ENCODE measurements at regions not wholly inside any gene's neighbourhood (a gene's known extent, or its start where the extent isn't known, plus 50 kb on each side); places are given as distances from the start of the nearest gene placed in this dataset.

GRCh38 chr12:38961683-38962082, 56.3 kb upstream of the CPNE8 start:
- Histone ChIP-seq H3K79me2 (replicated peaks; ENCODE audit: insufficient read depth, low read length) (no peaks in the 10 kb centered on the region), H4K20me1 (ENCODE audit: insufficient read depth) (no peaks in the 10 kb centered on the region), H3K27me3 (ENCODE audit: insufficient read depth, low read depth, low read length) (no peaks in the 10 kb centered on the region), H3F3A (ENCODE audit: insufficient read depth, low read length, poor library complexity, severe bottlenecking) (no peaks in the 10 kb centered on the region), H3K9ac (ENCODE audit: low read length) (no peak overlapping the region), H3K4me2 (ENCODE audit: low read length) (no peak overlapping the region), H3K27ac (ENCODE audit: low read length) (no peak overlapping the region), H3K4me3 (ENCODE audit: low read length) (no peak overlapping the region), H3K9me3 (ENCODE audit: low read length) (no peaks in the 10 kb centered on the region), H3K9me2 (ENCODE audit: insufficient read depth, low read length) (no peaks in the 10 kb centered on the region), H3K36me3 (ENCODE audit: insufficient read depth, low read length) (no peaks in the 10 kb centered on the region), H2AFZ (ENCODE audit: low read depth, low read length) (no peak overlapping the region)
- TF ChIP-seq POLR2AphosphoS5 (IDR thresholded peaks at IDR 0.05) (no peak), REST (IDR thresholded peaks at IDR 0.05; ENCODE audit: borderline replicate concordance) (no peak), CTCF (IDR thresholded peaks at IDR 0.05; ENCODE audit: poor library complexity, severe bottlenecking) (no peak), RAD21 (conservative IDR thresholded peaks at IDR 0.05) (no peak), EP300 (conservative IDR thresholded peaks at IDR 0.05; ENCODE audit: poor library complexity, severe bottlenecking) (no peak), EZH2 (IDR thresholded peaks at IDR 0.05; ENCODE audit: borderline replicate concordance, insufficient read depth, low read length, poor library complexity, severe bottlenecking) (no peak), MXI1 (conservative IDR thresholded peaks at IDR 0.05; ENCODE audit: poor library complexity, severe bottlenecking) (no peak), SMC3 (conservative IDR thresholded peaks at IDR 0.05; ENCODE audit: poor library complexity) (no peak)

GRCh38 chr12:38961012-38961411, 55.6 kb upstream of the CPNE8 start:
- H3K4me2 ChIP-seq (ENCODE audit: low read length), result no peak overlapping the region
- TF ChIP-seq SMC3 (conservative IDR thresholded peaks at IDR 0.05; ENCODE audit: poor library complexity), result no peak
- no peak for TF ChIP-seq EZH2 (IDR thresholded peaks at IDR 0.05; ENCODE audit: borderline replicate concordance, insufficient read depth, low read length, poor library complexity, severe bottlenecking)
- no peak for TF ChIP-seq POLR2AphosphoS5 (IDR thresholded peaks at IDR 0.05)
- no peak for TF ChIP-seq MXI1 (conservative IDR thresholded peaks at IDR 0.05; ENCODE audit: poor library complexity, severe bottlenecking)
- no peak for TF ChIP-seq CTCF (IDR thresholded peaks at IDR 0.05; ENCODE audit: poor library complexity, severe bottlenecking)
- no peak for TF ChIP-seq RAD21 (conservative IDR thresholded peaks at IDR 0.05)
- no peak for TF ChIP-seq EP300 (conservative IDR thresholded peaks at IDR 0.05; ENCODE audit: poor library complexity, severe bottlenecking)
- TF ChIP-seq REST (IDR thresholded peaks at IDR 0.05; ENCODE audit: borderline replicate concordance), result no peak
- no peak for TF ChIP-seq TAF1 (IDR thresholded peaks at IDR 0.05; ENCODE audit: low read depth)
- H3K27ac ChIP-seq (ENCODE audit: low read length), result no peak overlapping the region

More at GRCh38 chr12:38961012-38961411, 55.6 kb upstream of the CPNE8 start:
- Histone ChIP-seq H3K9me3 (ENCODE audit: low read length) (no peaks in the 10 kb centered on the region), H3K4me3 (ENCODE audit: low read length) (no peak overlapping the region), H4K20me1 (ENCODE audit: insufficient read depth) (no peaks in the 10 kb centered on the region), H3K79me2 (replicated peaks; ENCODE audit: insufficient read depth, low read length) (no peaks in the 10 kb centered on the region), H3K27me3 (ENCODE audit: insufficient read depth, low read depth, low read length) (no peaks in the 10 kb centered on the region), H2AFZ (ENCODE audit: low read depth, low read length) (no peak overlapping the region), H3K9ac (ENCODE audit: low read length) (no peak overlapping the region), H3F3A (ENCODE audit: insufficient read depth, low read length, poor library complexity, severe bottlenecking) (no peaks in the 10 kb centered on the region), H3K9me2 (ENCODE audit: insufficient read depth, low read length) (no peaks in the 10 kb centered on the region), H3K36me3 (ENCODE audit: insufficient read depth, low read length) (no peaks in the 10 kb centered on the region)
